Body of pancreas (tissue), 4 donors: ENCODE measurements at regions not wholly inside any gene's neighbourhood (a gene's known extent, or its start where the extent isn't known, plus 50 kb on each side); places are given as distances from the start of the nearest gene placed in this dataset.
"Not testable (repeated sequence)": the region's sequence is repeated elsewhere in the genome, so short reads cannot be mapped to it uniquely, and the experiment has no call there.

Experiments
- ATAC-seq: fragments of 150-250 bp; one replicate; pipeline ENCODE4 v1.9.1; 2016
- DNase-seq, 4 donors: peaks; one replicate each; pipeline ENCODE4 v3.0.0-alpha.2; 2019
- H3K27ac ChIP-seq, 4 donors: fragments of 200-600 bp; sonication (generic); 1 replicate in 3 of 4; 2 replicates in 1 of 4; pipeline versions ENCODE4 v1.5.1 to v1.6.1; 2016 to 2019; ENCODE audit warnings: mild to moderate bottlenecking in 1 of 4, mixed read lengths in 1 of 4, moderate library complexity in 1 of 4
- H3K27me3 ChIP-seq, 2 donors: fragments of 200-600 bp; sonication (generic); one replicate each; pipeline ENCODE4 v1.6.0; 2016; ENCODE audit warnings: mild to moderate bottlenecking in 1 of 2
- H3K36me3 ChIP-seq, 2 donors: fragments of 200-600 bp; sonication (generic); replicated peaks in 1 of 2; 2 replicates each; pipeline ENCODE4 v1.5.1; 2016; ENCODE audit warnings: low read depth in 2 of 2; ENCODE audit not compliant: insufficient read depth in 1 of 2
- H3K4me1 ChIP-seq: fragments of 200-600 bp; sonication (generic); one replicate; pipeline ENCODE4 v1.6.0; 2016
- H3K4me3 ChIP-seq, 2 donors: fragments of 200-600 bp; sonication (generic); 1 replicate in 1 of 2; 2 replicates in 1 of 2; pipeline ENCODE4 v1.5.1; 2016 to 2019
- H3K9me3 ChIP-seq, 3 donors: fragments of 200-600 bp; sonication (generic); 1 replicate in 2 of 3; 2 replicates in 1 of 3; pipeline ENCODE4 v1.5.1; 2016
- CTCF ChIP-seq, 7 experiments: fragments of 450-650 bp in 4 of 7; fragments of 200-600 bp in 3 of 7; sonication (generic) in 3 of 7; IDR thresholded peaks; one replicate each; pipeline ENCODE4 v1.5.1; 2016 to 2019; ENCODE audit warnings: antibody characterized with exemption in 7 of 7
- POLR2A ChIP-seq, 3 donors: fragments of 450-650 bp; IDR thresholded peaks; one replicate each; pipeline ENCODE4 v1.6.1; 2016; ENCODE audit warnings: antibody characterized with exemption in 3 of 3, mild to moderate bottlenecking in 2 of 3
- WGBS, 2 donors: methylation state at CpG; one replicate each; pipeline ENCODE4 v1.1.5; 2017; 5-methylcytosine and 5-hydroxymethylcytosine counted together
- intact Hi-C: fragments of 100-400 bp; cut with DNase I; formaldehyde crosslinking; loops from one replicate; pipeline ENCODE4 v1.15.1; 2023

GRCh38 chr3:35257641-35258040 lies 381.7 kb upstream of the ARPP21 start:
- DNase-seq (no peak), ATAC-seq (no peak)
- TF ChIP-seq POLR2A (IDR thresholded peaks at IDR 0.05) (no peak), CTCF (IDR thresholded peaks at IDR 0.05) (no peak)
- no peak overlapping the region for H3K4me3 ChIP-seq
- intact Hi-C loops = no loop called here
- no peaks in the 10 kb centered on the region for H3K9me3 ChIP-seq
- H3K4me1 ChIP-seq = no peaks in the 10 kb centered on the region
- no peaks in the 10 kb centered on the region for H3K27me3 ChIP-seq
- H3K36me3 ChIP-seq = no peaks in the 10 kb centered on the region
- H3K27ac ChIP-seq = no peak overlapping the region

GRCh38 chr3:35262406-35262805 lies 376.9 kb upstream of the ARPP21 start:
- Histone ChIP-seq H3K27me3 (no peaks in the 10 kb centered on the region), H3K36me3 (no peaks in the 10 kb centered on the region), H3K27ac (no peak overlapping the region), H3K9me3 (no peaks in the 10 kb centered on the region), H3K4me3 (no peak overlapping the region), H3K4me1 (no peaks in the 10 kb centered on the region)
- intact Hi-C loops = no loop called here
- DNase-seq (no peak), ATAC-seq (no peak)
- TF ChIP-seq POLR2A (IDR thresholded peaks at IDR 0.05) (no peak), CTCF (IDR thresholded peaks at IDR 0.05) (no peak)

- WGBS, 2 donors = 59 to 71% methylated on average over 1 of the region's 1 CpG
- intact Hi-C loops = no loop called here
- Histone ChIP-seq H3K27ac (no peak overlapping the region), H3K4me3 (no peak overlapping the region), H3K9me3 (no peaks in the 10 kb centered on the region), H3K4me1 (no peaks in the 10 kb centered on the region), H3K36me3 (no peaks in the 10 kb centered on the region), H3K27me3 (no peaks in the 10 kb centered on the region)
- DNase-seq (no peak), ATAC-seq (no peak)
- no peak for TF ChIP-seq CTCF (IDR thresholded peaks at IDR 0.05)
- TF ChIP-seq POLR2A (IDR thresholded peaks at IDR 0.05) = no peak
Observed at GRCh38 chr3:35263477-35263876, 375.8 kb upstream of the ARPP21 start.

- H3K27ac ChIP-seq, ATAC-seq, H3K27me3 ChIP-seq, H3K9me3 ChIP-seq, intact Hi-C loops, DNase-seq, H3K4me3 ChIP-seq, H3K36me3 ChIP-seq, H3K4me1 ChIP-seq: not testable (repeated sequence)
- WGBS, 2 donors = 83 to 89% methylated on average over 12 of the region's 12 CpGs
Observed at GRCh38 chr3:35266065-35266464, 373.3 kb upstream of the ARPP21 start.

- intact Hi-C loops = no loop called here
- ATAC-seq = no peak
- no peaks in the 10 kb centered on the region for H3K27me3 ChIP-seq
- H3K4me3 ChIP-seq = no peak overlapping the region
- H3K27ac ChIP-seq = no peak overlapping the region
- H3K36me3 ChIP-seq = no peaks in the 10 kb centered on the region
- TF ChIP-seq CTCF (IDR thresholded peaks at IDR 0.05) (no peak), POLR2A (IDR thresholded peaks at IDR 0.05) (no peak)
- 71 to 73% methylated on average over 2 of the region's 2 CpGs for WGBS, 2 donors
- DNase-seq = no peak
- no peaks in the 10 kb centered on the region for H3K4me1 ChIP-seq
- no peaks in the 10 kb centered on the region for H3K9me3 ChIP-seq
Observed at GRCh38 chr3:35275768-35276167, 363.6 kb upstream of the ARPP21 start.
